Skin epidermis (tissue), 12 donors: ENCODE measurements at regions not wholly inside any gene's neighbourhood (a gene's known extent, or its start where the extent isn't known, plus 50 kb on each side); places are given as distances from the start of the nearest gene placed in this dataset.

ENCODE experiments used
- H3K27ac ChIP-seq, 21 experiments: fragments of 200-600 bp; sonication (generic) in 11 of 21; one replicate each; pipeline ENCODE4 v1.5.0; 2020; ENCODE audit warnings: mild to moderate bottlenecking in 3 of 21, inconsistent platforms in 2 of 21, moderate library complexity in 2 of 21
- H3K4me3 ChIP-seq, 7 experiments: fragments of 200-600 bp; sonication (generic) in 2 of 7; one replicate each; pipeline ENCODE4 v1.5.0; 2020; ENCODE audit warnings: inconsistent platforms in 2 of 7, mild to moderate bottlenecking in 2 of 7, moderate library complexity in 1 of 7

- Histone ChIP-seq H3K27ac (no peak overlapping the region), H3K4me3 (no peak overlapping the region)
Observed at GRCh38 chr2:150759531-150759930, 272.1 kb upstream of the RND3 start.

- Histone ChIP-seq H3K4me3 (no peak overlapping the region), H3K27ac (no peak overlapping the region)
Observed at GRCh38 chr2:150759106-150759505, 271.6 kb upstream of the RND3 start.

DNA sequence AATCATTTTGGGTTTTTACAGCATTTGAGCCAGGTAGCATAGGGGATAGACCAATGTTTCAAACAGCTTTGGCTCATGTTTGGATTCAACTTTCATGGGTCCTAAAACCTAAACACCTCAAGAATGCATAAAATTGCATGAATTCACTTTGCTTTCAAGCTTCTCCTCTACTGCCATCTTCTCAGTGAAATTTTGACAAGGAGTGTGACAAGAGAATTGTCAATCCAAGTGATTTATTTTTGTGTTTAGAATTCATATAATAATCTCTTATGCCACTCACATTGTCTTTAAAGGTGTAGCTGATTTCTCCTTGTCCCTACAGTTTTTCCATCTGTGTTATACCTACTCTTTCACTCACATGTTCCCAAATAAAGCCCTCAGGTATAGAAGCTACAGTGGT lies 264.8 kb upstream of the RND3 start:
- H3K4me3 ChIP-seq, result no peak overlapping the region

DNA sequence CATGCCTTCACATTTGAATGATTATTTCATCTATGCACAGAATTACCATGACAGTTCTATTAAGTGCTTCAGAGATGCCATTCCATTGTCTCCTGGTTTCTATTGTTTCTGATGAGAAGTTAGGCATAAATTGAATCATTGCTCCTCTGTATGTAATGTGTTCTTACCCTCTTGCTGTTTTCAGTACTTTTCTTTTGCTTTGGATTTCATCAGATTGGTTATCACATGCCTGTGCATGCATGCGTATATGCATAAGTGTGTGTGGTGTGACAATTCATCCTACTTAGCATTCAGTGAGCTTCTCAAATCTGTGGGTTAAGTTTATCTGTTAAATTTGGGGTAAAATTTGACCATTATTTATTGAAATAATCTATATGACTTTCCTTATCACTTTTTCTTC lies 263.3 kb upstream of the RND3 start:
- Histone ChIP-seq H3K27ac (no peak overlapping the region), H3K4me3 (no peak overlapping the region)

More for the DNA sequence above, 264.8 kb upstream of the RND3 start:
- no peak overlapping the region for H3K27ac ChIP-seq

GRCh38 chr2:150742094-150742493 lies 254.6 kb upstream of the RND3 start:
- no peak overlapping the region for H3K4me3 ChIP-seq
- no peak overlapping the region for H3K27ac ChIP-seq

DNA sequence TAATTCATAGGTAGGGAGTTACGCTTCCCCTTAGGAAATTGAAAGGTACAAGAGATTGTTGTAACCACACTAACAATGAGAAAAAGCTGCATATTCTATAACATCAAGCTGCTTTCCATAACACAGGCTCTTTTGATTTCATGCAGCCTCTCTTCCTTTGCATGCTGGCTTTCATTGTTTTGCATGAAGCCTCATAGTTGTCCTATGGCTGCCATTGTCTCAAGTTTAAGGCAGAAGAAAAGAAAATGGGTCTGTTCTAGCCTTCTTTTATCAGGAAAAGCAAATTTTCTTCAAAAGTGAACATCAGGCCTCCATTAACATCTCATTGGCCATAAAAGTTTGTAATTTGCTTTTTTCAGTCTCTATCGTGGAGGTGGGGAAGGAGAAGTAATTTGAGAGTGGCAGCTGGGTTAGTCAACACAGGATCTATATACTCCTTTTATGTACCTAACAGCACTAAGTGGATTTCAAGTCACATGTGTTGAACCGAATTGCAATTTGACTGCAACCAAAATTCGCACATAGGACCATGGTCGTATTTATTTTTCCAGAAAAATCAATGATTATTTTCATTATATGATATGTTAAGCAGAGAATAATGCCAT lies 248.5 kb upstream of the RND3 start:
- H3K27ac ChIP-seq, result no peak overlapping the region
- no peak overlapping the region for H3K4me3 ChIP-seq

DNA sequence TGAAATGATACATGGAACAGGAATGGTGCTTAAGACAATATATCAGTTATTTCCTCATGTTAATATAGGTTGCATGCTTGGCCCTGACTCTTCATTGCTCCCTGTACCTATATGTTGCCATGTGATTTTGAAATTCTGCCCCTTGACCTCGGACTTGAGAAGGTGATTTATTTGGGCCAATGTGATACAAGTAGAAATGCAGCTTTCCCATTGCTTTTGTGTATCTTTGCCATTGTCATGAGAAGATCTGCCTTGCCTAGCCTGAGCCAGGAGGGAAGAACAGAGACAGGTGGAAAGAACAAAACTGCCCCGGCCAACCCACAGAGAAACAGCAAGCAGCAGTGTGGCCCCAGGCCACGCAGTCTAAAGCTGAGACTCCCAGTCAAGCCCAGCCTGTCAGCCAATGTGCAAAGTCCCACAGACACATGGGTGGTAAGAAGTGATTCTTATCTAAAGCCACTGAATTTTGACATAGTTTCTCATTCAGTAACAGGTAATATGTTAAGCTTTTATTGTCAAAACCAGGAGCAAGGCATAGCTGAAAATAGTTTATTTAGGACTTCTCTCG lies 245.7 kb upstream of the RND3 start:
- no peak overlapping the region for H3K27ac ChIP-seq
- H3K4me3 ChIP-seq, result no peak overlapping the region

GRCh38 chr2:150732491-150732890 lies 245.0 kb upstream of the RND3 start:
- no peak overlapping the region for H3K4me3 ChIP-seq
- H3K27ac ChIP-seq, result no peak overlapping the region

- no peak overlapping the region for H3K4me3 ChIP-seq
- no peak overlapping the region for H3K27ac ChIP-seq
Observed at GRCh38 chr2:150732064-150732463, 244.6 kb upstream of the RND3 start.

- Histone ChIP-seq H3K4me3 (no peak overlapping the region), H3K27ac (no peak overlapping the region)
Observed at GRCh38 chr2:150729495-150729955, 242.1 kb upstream of the RND3 start.

DNA sequence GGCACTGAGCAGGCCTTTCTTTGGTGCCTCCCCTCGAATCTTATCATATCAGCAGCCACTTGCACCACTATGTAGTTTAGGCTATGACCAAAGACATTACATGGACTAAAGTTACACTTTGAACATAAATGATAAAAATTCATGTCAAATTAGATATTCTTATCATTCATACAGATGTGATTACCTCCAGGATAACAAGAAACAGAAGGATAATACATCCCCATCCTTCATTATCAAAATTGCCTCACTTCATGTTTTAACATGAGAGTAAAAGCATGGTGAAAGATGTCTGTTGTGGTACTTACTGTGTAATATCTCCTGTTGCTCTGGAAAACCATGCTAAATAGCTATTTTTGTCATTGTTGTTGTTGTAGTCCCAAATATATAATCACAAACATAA lies 230.8 kb upstream of the RND3 start:
- Histone ChIP-seq H3K4me3 (no peak overlapping the region), H3K27ac (no peak overlapping the region)

DNA sequence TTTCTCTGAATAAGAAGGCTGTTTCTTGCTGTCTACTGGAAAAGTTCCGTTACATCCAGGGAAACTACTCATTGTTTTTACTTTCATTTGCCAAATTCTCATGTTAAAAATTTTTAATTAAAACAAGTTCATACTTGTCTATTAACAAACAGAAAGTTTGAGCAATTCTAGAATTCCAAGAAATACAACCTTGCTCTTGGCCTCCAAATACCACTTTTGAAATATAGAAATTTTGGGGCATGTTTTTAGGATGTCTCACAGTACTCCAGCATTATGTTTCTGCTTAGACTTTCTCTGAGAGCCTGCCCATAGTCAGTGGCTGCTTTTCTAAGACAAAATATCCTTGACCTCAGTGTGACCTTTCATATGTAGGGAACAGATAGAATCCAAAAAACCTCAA lies 228.7 kb upstream of the RND3 start:
- Histone ChIP-seq H3K27ac (peak overlapping the region in 1 of 21 experiments; percentile 50), H3K4me3 (no peak overlapping the region)

- H3K27ac ChIP-seq, result peak overlapping the region in 3 of 21 experiments; percentile 47 to 59 (median 50)
- no peak overlapping the region for H3K4me3 ChIP-seq
Observed at GRCh38 chr2:150715501-150715900, 228.0 kb upstream of the RND3 start.

GRCh38 chr2:150710916-150711315 lies 223.4 kb upstream of the RND3 start:
- no peak overlapping the region for H3K4me3 ChIP-seq
- no peak overlapping the region for H3K27ac ChIP-seq

DNA sequence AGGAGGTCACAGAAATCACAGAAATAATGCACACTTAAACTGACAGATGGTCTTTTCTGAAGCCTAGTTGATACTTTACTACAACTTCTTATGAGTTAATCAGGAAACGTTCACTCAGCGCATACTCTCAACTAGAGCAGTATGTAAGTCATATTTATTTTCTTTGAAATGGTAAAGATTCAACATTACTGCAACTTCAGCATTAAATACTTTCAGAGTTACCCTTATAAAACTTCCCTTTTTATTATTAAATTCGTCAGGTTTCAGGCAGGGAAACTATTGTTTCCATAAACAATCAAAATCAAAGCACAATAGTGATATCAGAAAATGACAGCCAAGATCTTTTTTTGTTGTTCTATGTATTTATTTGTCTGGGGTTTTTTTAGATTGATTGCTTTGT lies 222.6 kb upstream of the RND3 start:
- Histone ChIP-seq H3K27ac (no peak overlapping the region), H3K4me3 (no peak overlapping the region)

GRCh38 chr2:150706561-150706960 lies 219.1 kb upstream of the RND3 start:
- no peak overlapping the region for H3K4me3 ChIP-seq

DNA sequence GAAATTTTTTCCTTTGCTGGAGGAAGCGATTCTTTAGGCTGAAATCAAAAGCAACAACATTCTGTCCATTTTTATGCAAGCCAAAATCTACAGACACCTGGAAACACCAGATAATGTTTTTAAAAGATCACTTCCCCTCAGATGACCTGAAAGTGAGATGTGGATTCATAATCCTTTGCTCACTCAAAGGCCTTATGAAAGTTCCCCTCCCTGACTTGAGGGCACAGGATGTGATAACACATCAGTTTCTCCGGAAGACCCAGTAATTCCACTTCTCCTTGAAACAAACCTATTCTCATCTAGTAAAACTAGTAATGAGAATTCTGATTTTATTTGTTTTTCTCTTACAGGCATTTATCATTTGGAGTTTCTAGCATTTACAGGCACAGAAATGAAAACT lies 218.3 kb upstream of the RND3 start:
- no peak overlapping the region for H3K4me3 ChIP-seq
- no peak overlapping the region for H3K27ac ChIP-seq

More at GRCh38 chr2:150706561-150706960, 219.1 kb upstream of the RND3 start:
- no peak overlapping the region for H3K27ac ChIP-seq

GRCh38 chr2:150705357-150705756 lies 217.9 kb upstream of the RND3 start:
- Histone ChIP-seq H3K27ac (no peak overlapping the region), H3K4me3 (no peak overlapping the region)

DNA sequence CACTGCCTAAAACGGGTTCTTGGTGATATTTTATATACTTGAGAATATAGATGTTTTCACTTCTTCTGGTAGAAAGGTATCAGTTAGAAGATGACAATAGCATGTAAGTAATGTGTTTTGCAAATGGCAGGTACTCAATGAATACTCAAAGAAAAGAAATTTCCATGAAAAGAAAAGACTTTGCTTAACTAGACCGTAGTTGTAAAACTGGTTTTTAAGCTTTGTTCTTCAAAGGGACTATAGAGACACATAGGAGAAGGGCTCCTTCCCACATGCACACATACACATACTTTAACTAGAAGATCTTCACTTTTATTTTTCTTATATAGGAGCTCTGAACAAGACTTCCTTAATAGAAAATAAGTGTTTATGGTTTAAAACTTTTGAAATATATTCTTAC lies 215.3 kb upstream of the RND3 start:
- no peak overlapping the region for H3K27ac ChIP-seq

GRCh38 chr2:150700666-150701580 lies 213.5 kb upstream of the RND3 start:
- Histone ChIP-seq H3K4me3 (no peak overlapping the region), H3K27ac (no peak overlapping the region)

More for the DNA sequence above, 215.3 kb upstream of the RND3 start:
- no peak overlapping the region for H3K4me3 ChIP-seq

GRCh38 chr2:150699218-150699617 lies 211.8 kb upstream of the RND3 start:
- Histone ChIP-seq H3K4me3 (no peak overlapping the region), H3K27ac (peak overlapping the region in 4 of 21 experiments; percentile 20 to 56 (median 34))
